ENCODE measurements at regions not wholly inside any gene's neighbourhood (a gene's known extent, or its start where the extent isn't known, plus 50 kb on each side); places are given as distances from the start of the nearest gene placed in this dataset.
"Not testable (repeated sequence)": the region's sequence is repeated elsewhere in the genome, so short reads cannot be mapped to it uniquely, and the experiment has no call there.

GRCh38 chr7:121517591-121517990 is 121.5 kb upstream of the FAM3C start:
- DNase-seq = no peak
- in situ Hi-C loops (cut with HindIII; ENCODE audit: low pct_ligation_motif_present, low pct_unique_long_range_greater_than_20kb, low sequenced_read_pairs) = no loop called here

GRCh38 chr7:121516821-121517220 is 120.7 kb upstream of the FAM3C start:
- DNase-seq = no peak
- in situ Hi-C loops (cut with HindIII; ENCODE audit: low pct_ligation_motif_present, low pct_unique_long_range_greater_than_20kb, low sequenced_read_pairs) = no loop called here

- in situ Hi-C loops (cut with HindIII; ENCODE audit: low pct_ligation_motif_present, low pct_unique_long_range_greater_than_20kb, low sequenced_read_pairs) = no loop called here
- no peak for DNase-seq
These were observed 119.7 kb upstream of the FAM3C start for GRCh38 chr7:121515630-121516401.

GRCh38 chr7:121515229-121515628 is 119.1 kb upstream of the FAM3C start:
- DNase-seq = no peak
- in situ Hi-C loops (cut with HindIII; ENCODE audit: low pct_ligation_motif_present, low pct_unique_long_range_greater_than_20kb, low sequenced_read_pairs) = no loop called here

GRCh38 chr7:121513105-121513504 is 117.0 kb upstream of the FAM3C start:
- no peak for DNase-seq
- in situ Hi-C loops (cut with HindIII; ENCODE audit: low pct_ligation_motif_present, low pct_unique_long_range_greater_than_20kb, low sequenced_read_pairs) = no loop called here

GRCh38 chr7:121510858-121511482 is 114.9 kb upstream of the FAM3C start:
- in situ Hi-C loops (cut with HindIII; ENCODE audit: low pct_ligation_motif_present, low pct_unique_long_range_greater_than_20kb, low sequenced_read_pairs) = no loop called here
- DNase-seq = no peak

- in situ Hi-C loops (cut with HindIII; ENCODE audit: low pct_ligation_motif_present, low pct_unique_long_range_greater_than_20kb, low sequenced_read_pairs) = no loop called here
- DNase-seq = no peak
These were observed 114.2 kb upstream of the FAM3C start for GRCh38 chr7:121510302-121510701.

GRCh38 chr7:121505540-121506182 is 109.6 kb upstream of the FAM3C start:
- no peak for DNase-seq
- in situ Hi-C loops (cut with HindIII; ENCODE audit: low pct_ligation_motif_present, low pct_unique_long_range_greater_than_20kb, low sequenced_read_pairs) = no loop called here

GRCh38 chr7:121505021-121505420 is 108.9 kb upstream of the FAM3C start:
- DNase-seq = peak; percentile 40
- in situ Hi-C loops (cut with HindIII; ENCODE audit: low pct_ligation_motif_present, low pct_unique_long_range_greater_than_20kb, low sequenced_read_pairs) = no loop called here

- in situ Hi-C loops (cut with HindIII; ENCODE audit: low pct_ligation_motif_present, low pct_unique_long_range_greater_than_20kb, low sequenced_read_pairs) = no loop called here
- DNase-seq = peak; percentile 89
These were observed 108.4 kb upstream of the FAM3C start for GRCh38 chr7:121504482-121504881.

GRCh38 chr7:121503730-121504129 is 107.6 kb upstream of the FAM3C start:
- in situ Hi-C loops (cut with HindIII; ENCODE audit: low pct_ligation_motif_present, low pct_unique_long_range_greater_than_20kb, low sequenced_read_pairs) = no loop called here
- no peak for DNase-seq

- in situ Hi-C loops (cut with HindIII; ENCODE audit: low pct_ligation_motif_present, low pct_unique_long_range_greater_than_20kb, low sequenced_read_pairs) = no loop called here
- DNase-seq = no peak
These were observed 106.9 kb upstream of the FAM3C start for GRCh38 chr7:121503039-121503438.

- in situ Hi-C loops (cut with HindIII; ENCODE audit: low pct_ligation_motif_present, low pct_unique_long_range_greater_than_20kb, low sequenced_read_pairs) = no loop called here
- no peak for DNase-seq
These were observed 105.5 kb upstream of the FAM3C start for GRCh38 chr7:121501566-121501965.

GRCh38 chr7:121500360-121501058 is 104.4 kb upstream of the FAM3C start:
- DNase-seq = no peak
- in situ Hi-C loops (cut with HindIII; ENCODE audit: low pct_ligation_motif_present, low pct_unique_long_range_greater_than_20kb, low sequenced_read_pairs) = no loop called here

GRCh38 chr7:121499624-121500023 is 103.5 kb upstream of the FAM3C start:
- in situ Hi-C loops (cut with HindIII; ENCODE audit: low pct_ligation_motif_present, low pct_unique_long_range_greater_than_20kb, low sequenced_read_pairs) = no loop called here
- DNase-seq = no peak

- in situ Hi-C loops (cut with HindIII; ENCODE audit: low pct_ligation_motif_present, low pct_unique_long_range_greater_than_20kb, low sequenced_read_pairs) = no loop called here
- no peak for DNase-seq
These were observed 102.7 kb upstream of the FAM3C start for GRCh38 chr7:121498816-121499215.

- in situ Hi-C loops (cut with HindIII; ENCODE audit: low pct_ligation_motif_present, low pct_unique_long_range_greater_than_20kb, low sequenced_read_pairs); DNase-seq: not testable (repeated sequence)
These were observed 101.4 kb upstream of the FAM3C start for GRCh38 chr7:121497545-121497944.

- no peak for DNase-seq
- in situ Hi-C loops (cut with HindIII; ENCODE audit: low pct_ligation_motif_present, low pct_unique_long_range_greater_than_20kb, low sequenced_read_pairs) = no loop called here
These were observed 98.4 kb upstream of the FAM3C start for GRCh38 chr7:121494516-121494915.

- no peak for DNase-seq
These were observed 97.4 kb upstream of the FAM3C start for GRCh38 chr7:121493553-121493952.

More at GRCh38 chr7:121493553-121493952, 97.4 kb upstream of the FAM3C start:
- in situ Hi-C loops (cut with HindIII; ENCODE audit: low pct_ligation_motif_present, low pct_unique_long_range_greater_than_20kb, low sequenced_read_pairs) = no loop called here

All from ACHN (cell line).